Heart right ventricle (tissue), 16 donors: ENCODE measurements at regions not wholly inside any gene's neighbourhood (a gene's known extent, or its start where the extent isn't known, plus 50 kb on each side); places are given as distances from the start of the nearest gene placed in this dataset.

Experiments used
- ATAC-seq, 8 donors: fragments of 200-7000 bp; cut with Tn5 transposase; one replicate each; pipeline ENCODE4 v1.9.1; 2020; ENCODE audit warnings: mild to moderate bottlenecking in 8 of 8, moderate library complexity in 8 of 8, moderate number of reproducible peaks in 1 of 8
- DNase-seq, 2 donors: peaks; one replicate each; pipeline ENCODE4 v3.0.0-alpha.2; 2020
- H3K27ac ChIP-seq, 10 donors: fragments of 200-600 bp; sonication (generic) in 2 of 10; one replicate each; pipeline versions ENCODE4 v1.5.0 to v1.8.0; 2020 to 2022; ENCODE audit warnings: mild to moderate bottlenecking in 3 of 10
- H3K27me3 ChIP-seq, 7 donors: fragments of 200-600 bp; one replicate each; pipeline ENCODE4 v1.8.0; 2021 to 2022; ENCODE audit warnings: mild to moderate bottlenecking in 2 of 7
- H3K36me3 ChIP-seq, 9 donors: fragments of 200-600 bp; sonication (generic) in 1 of 9; one replicate each; pipeline versions ENCODE4 v1.5.0 to v1.8.0; 2020 to 2022; ENCODE audit warnings: mild to moderate bottlenecking in 2 of 9
- H3K4me1 ChIP-seq, 9 donors: fragments of 200-600 bp; sonication (generic) in 1 of 9; one replicate each; pipeline versions ENCODE4 v1.5.0 to v1.8.0; 2020 to 2022; ENCODE audit warnings: mild to moderate bottlenecking in 4 of 9
- H3K4me3 ChIP-seq, 10 donors: fragments of 200-600 bp; sonication (generic) in 2 of 10; one replicate each; pipeline versions ENCODE4 v1.5.0 to v1.8.0; 2020 to 2022; ENCODE audit warnings: mild to moderate bottlenecking in 7 of 10, moderate library complexity in 2 of 10
- H3K9me3 ChIP-seq, 11 donors: fragments of 200-600 bp in 10 of 11; sonication (generic) in 2 of 11; one replicate each; pipeline versions ENCODE4 v1.5.0 to v1.8.0; 2013 to 2022; ENCODE audit warnings: mild to moderate bottlenecking in 2 of 11, control low read depth in 1 of 11, moderate library complexity in 1 of 11
- CTCF ChIP-seq, 9 donors: fragments of 200-600 bp; sonication (generic) in 2 of 9; IDR thresholded peaks; one replicate each; pipeline versions ENCODE4 v1.5.0 to v1.8.0; 2021 to 2022; ENCODE audit warnings: antibody characterized with exemption in 9 of 9, mild to moderate bottlenecking in 5 of 9, moderate library complexity in 1 of 9
- WGBS, 2 donors: extraction: QIAGEN DNeasy Blood & Tissue Kit; methylation state at CpG; one replicate each; pipeline ENCODE4 v1.1.7; 2013; ENCODE audit warnings: inconsistent platforms in 1 of 2; 5-methylcytosine and 5-hydroxymethylcytosine counted together
- intact Hi-C, 10 donors: fragments of 100-400 bp; cut with DNase I; formaldehyde crosslinking; loops; one replicate each; pipeline versions ENCODE4 v1.11.1 to v1.14.2; 2022
- donor health status: Arrhythmogenic right ventricular cardiomyopathy.
- donor health status: ischemic (EF 13 %, LVEDD 7.1; RV severe dilation, severe dysfunction).
- donor health status: healthy with polysubstance abuse.
- donor health status: DM: no; HTN: yes; CAD: no.
- donor health status: DM: no; HTN: no; CAD: no.
- donor health status: ischemic (EF 25% LVEDD 6.9; RV normal size, moderate dysfunction).
- donor health status: ischemic (EF 25% LVEDD 5.7; RV mildly dilated, moderate dysfunction).
- donor health status: healthy.
- donor health status: DM: yes; HTN: yes; CAD: no.
- donor health status: Ischemic cardiomyopathy.
- donor health status: ischemic (EF 35%, LVEDD 5.7; RV mildly dilated, moderate dysfunction).
- donor health status: nonischemic (EF 11% LVEDD 7.7; RV severe dilation, severe dysfunction).
- donor health status: DM: yes; HTN: yes; CAD: no.
- donor health status: PGD.
- donor health status: ischemic (EF 29% LVEDD 5.4; RV normal size, mild dysfunction).
- donor health status: nonischemic (EF 23%, LVEDD 6.1; RV moderate dilation, normal function).

- H3K27me3 ChIP-seq, result no peaks in the 10 kb centered on the region
- TF ChIP-seq CTCF (IDR thresholded peaks at IDR 0.05), result no peak
- ATAC-seq (no peak), DNase-seq (no peak)
- no peaks in the 10 kb centered on the region for H3K4me1 ChIP-seq
- H3K4me3 ChIP-seq, result no peak overlapping the region
- H3K27ac ChIP-seq, result no peak overlapping the region
- peaks cover 0 to 36% (median 3%) of the 10 kb centered on the region in 11 donors for H3K9me3 ChIP-seq
- no peaks in the 10 kb centered on the region for H3K36me3 ChIP-seq
- WGBS, 2 donors, result 66 to 75% methylated on average over 1 of the region's 1 CpG
- intact Hi-C loops, result no loop called here
These were observed 1024.7 kb upstream of the GOT2 start for GRCh38 chr16:59758848-59759247.

GRCh38 chr16:59754854-59755253 is 1020.7 kb upstream of the GOT2 start:
- no peak overlapping the region for H3K27ac ChIP-seq
- no peaks in the 10 kb centered on the region for H3K4me1 ChIP-seq
- ATAC-seq (no peak), DNase-seq (peak in 1 of 2 donors; percentile 4)
- H3K9me3 ChIP-seq, result peaks cover 0 to 10% (median 0%) of the 10 kb centered on the region in 11 donors
- WGBS, 2 donors, result 92% methylated on average over 19 of the region's 19 CpGs
- H3K36me3 ChIP-seq, result no peaks in the 10 kb centered on the region
- TF ChIP-seq CTCF (IDR thresholded peaks at IDR 0.05), result no peak
- intact Hi-C loops, result no loop called here
- no peaks in the 10 kb centered on the region for H3K27me3 ChIP-seq
- H3K4me3 ChIP-seq, result no peak overlapping the region

- intact Hi-C loops, result no loop called here
- Histone ChIP-seq H3K9me3 (peaks cover 0 to 4% (median 0%) of the 10 kb centered on the region in 11 donors), H3K36me3 (no peaks in the 10 kb centered on the region), H3K27me3 (no peaks in the 10 kb centered on the region), H3K4me1 (no peaks in the 10 kb centered on the region), H3K27ac (no peak overlapping the region), H3K4me3 (no peak overlapping the region)
- TF ChIP-seq CTCF (IDR thresholded peaks at IDR 0.05), result no peak
- DNase-seq (no peak), ATAC-seq (no peak)
- 90 to 92% methylated on average over 3 of the region's 3 CpGs for WGBS, 2 donors
These were observed 1015.7 kb upstream of the GOT2 start for GRCh38 chr16:59749662-59750336.

- Histone ChIP-seq H3K9me3 (no peaks in the 10 kb centered on the region), H3K4me1 (no peaks in the 10 kb centered on the region), H3K27ac (no peak overlapping the region), H3K27me3 (no peaks in the 10 kb centered on the region), H3K4me3 (no peak overlapping the region), H3K36me3 (no peaks in the 10 kb centered on the region)
- DNase-seq, result no peak
- WGBS, 2 donors, result 76 to 85% methylated on average over 3 of the region's 3 CpGs
- no peak for ATAC-seq
- no peak for TF ChIP-seq CTCF (IDR thresholded peaks at IDR 0.05)
- intact Hi-C loops, result no loop called here
These were observed 1014.4 kb upstream of the GOT2 start for GRCh38 chr16:59748531-59748930.
